ENCODE measurements at regions not wholly inside any gene's neighbourhood (a gene's known extent, or its start where the extent isn't known, plus 50 kb on each side); places are given as distances from the start of the nearest gene placed in this dataset.

DNA sequence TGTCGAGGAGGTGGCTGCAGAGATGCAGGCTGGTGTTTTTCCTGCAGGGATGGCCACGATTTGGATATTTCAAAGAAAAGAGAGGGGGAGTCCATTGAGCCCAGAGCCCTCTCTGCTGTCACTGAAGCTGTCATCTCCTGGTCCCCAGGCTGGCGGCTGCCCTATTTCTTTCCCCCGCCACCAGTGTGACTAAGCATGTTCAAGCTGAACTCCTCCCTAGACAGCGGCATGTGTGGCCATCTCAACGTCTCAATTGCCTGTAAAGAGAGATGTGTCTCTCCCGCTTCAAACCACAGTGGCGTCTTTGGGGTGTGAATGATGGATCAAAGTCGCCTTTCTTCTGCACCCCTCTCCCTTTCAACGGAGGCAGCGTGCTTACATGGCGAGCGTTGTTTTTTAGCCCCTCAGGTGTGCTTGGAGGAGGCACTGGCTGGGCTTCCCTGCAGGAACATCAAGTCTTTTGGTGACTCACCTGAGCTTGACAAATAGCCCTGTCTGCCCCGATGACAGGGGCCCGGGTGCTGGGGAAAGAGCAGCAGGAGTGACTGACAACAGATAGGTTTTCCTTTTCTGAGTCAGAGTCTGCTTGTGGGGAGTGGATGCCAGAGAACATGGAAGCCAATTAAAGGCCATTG, 346.4 kb upstream of the AJAP1 start:
- TF ChIP-seq, protein P1, sequence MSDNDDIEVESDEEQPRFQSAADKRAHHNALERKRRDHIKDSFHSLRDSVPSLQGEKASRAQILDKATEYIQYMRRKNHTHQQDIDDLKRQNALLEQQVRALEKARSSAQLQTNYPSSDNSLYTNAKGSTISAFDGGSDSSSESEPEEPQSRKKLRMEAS (IDR thresholded peaks at IDR 0.05; ENCODE audit: insufficient read depth, insufficient read length) = no peak
- TF ChIP-seq CTCF (IDR thresholded peaks at IDR 0.05; ENCODE audit: extremely low read depth in 1 of 2, insufficient read depth in 1 of 2, low read depth in 1 of 2, low read length in 2 of 2) = no peak
